Left colon (tissue), 2 donors: ENCODE measurements at regions not wholly inside any gene's neighbourhood (a gene's known extent, or its start where the extent isn't known, plus 50 kb on each side); places are given as distances from the start of the nearest gene placed in this dataset.
A peak's percentile ranks its signal among the peaks of the same experiment; 100 is the strongest.
"Not testable (repeated sequence)": the region's sequence is repeated elsewhere in the genome, so short reads cannot be mapped to it uniquely, and the experiment has no call there.

ENCODE experiments used
- ATAC-seq: fragments of 200-7000 bp; cut with Tn5 transposase; one replicate; pipeline ENCODE4 v1.9.1; 2020; ENCODE audit warnings: mild to moderate bottlenecking, moderate library complexity
- DNase-seq, 2 donors: peaks; one replicate each; pipeline ENCODE4 v3.0.0-alpha.2; 2020
- intact Hi-C, 2 donors: fragments of 100-400 bp; cut with DNase I in 1 of 2; cut with micrococcal nuclease in 1 of 2; formaldehyde crosslinking; loops; one replicate each; pipeline versions ENCODE4 v1.11.2 to v1.14.0; 2022; cut with DNase I, micrococcal nuclease
- donor health status: DM: no; HTN: no; CAD: no.
- donor health status: DM: yes; HTN: yes; CAD: no.

- ATAC-seq, result no peak
Measured at GRCh38 chr2:67169417-67170140, 227.6 kb upstream of the ETAA1 start.

DNA sequence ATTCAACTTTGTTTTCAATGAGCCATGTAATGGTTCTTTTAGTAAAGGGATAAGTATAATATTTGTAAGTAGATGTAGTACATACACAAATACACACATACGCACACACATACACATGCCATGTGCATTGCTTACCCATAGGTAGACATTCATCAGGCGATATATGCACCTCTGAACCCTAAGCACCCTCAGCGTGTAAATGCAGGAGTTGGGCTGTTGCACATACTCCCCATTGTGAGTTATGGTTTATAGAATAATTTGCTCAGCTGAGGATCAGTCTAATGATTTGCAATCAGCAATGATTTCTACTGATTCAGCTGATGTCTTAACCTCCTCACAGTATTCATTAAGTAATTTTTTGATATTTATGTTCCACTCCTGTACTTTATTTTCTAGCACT, 217.6 kb upstream of the ETAA1 start:
- ATAC-seq (no peak), DNase-seq (no peak)
- intact Hi-C loops, result no loop called here

More at GRCh38 chr2:67169417-67170140, 227.6 kb upstream of the ETAA1 start:
- no peak for DNase-seq
- intact Hi-C loops, result no loop called here

DNA sequence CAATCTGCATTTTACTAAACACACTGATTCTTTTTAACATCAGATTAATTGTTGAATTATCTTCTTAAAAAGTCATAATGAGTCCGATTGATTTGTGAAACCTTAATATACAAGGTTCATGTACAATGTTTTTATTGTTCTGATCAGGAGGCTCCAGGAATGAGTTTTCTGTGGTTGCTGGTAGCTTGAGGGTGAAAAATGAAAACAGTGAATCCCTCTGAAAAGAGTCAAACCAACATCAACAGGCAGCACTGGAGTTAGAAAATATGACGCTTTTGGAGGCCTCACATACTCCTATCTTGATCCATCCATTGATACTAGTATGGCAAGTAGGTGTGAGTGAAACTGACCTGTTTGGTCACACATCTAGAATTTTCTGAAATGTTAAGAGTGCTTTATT, 216.3 kb upstream of the ETAA1 start:
- DNase-seq (no peak), ATAC-seq (no peak)
- intact Hi-C loops, result no loop called here

DNA sequence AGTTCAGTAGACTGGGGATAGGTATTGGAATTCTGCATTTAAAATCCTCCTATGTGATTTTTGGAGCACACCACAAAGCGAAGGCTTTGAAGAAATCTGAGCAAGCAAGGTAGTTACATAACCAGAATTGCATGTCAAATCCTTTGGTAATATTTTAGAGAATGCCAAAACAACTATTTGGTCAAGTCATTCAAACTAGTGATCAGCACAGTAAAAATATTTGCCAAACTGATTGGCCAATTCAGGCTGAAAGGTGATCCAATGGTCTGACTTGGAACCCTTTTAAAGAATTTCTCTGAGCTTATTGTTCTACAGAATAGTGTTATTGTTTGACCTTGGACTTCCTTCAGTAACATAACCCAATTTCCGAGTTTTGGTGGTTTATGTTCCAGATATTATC, 214.2 kb upstream of the ETAA1 start:
- intact Hi-C loops, result no loop called here
- ATAC-seq (no peak), DNase-seq (no peak)

DNA sequence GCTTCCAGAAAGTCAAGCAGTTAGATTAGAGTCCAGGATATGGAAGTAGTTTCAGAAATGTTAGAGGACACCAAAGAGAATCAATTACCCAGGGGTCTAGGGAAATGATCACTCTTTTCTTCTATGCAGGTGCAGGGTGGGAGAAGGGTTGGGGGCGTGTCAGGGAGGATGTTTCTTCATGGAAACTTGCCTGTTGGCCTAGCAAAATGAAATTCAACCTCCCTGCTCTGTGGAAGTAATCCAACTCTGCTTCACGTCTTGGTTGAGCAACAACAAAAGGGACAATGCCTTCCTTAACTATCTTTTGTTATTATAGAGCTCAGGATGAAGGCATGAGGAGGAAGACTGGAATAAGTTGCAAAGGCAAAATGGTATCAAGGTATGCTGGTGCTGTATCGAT, 210.8 kb upstream of the ETAA1 start:
- intact Hi-C loops, result no loop called here
- ATAC-seq (no peak), DNase-seq (no peak)

- intact Hi-C loops, result no loop called here
- DNase-seq, result no peak
- ATAC-seq, result no peak
Measured at GRCh38 chr2:67186871-67187270, 210.3 kb upstream of the ETAA1 start.

DNA sequence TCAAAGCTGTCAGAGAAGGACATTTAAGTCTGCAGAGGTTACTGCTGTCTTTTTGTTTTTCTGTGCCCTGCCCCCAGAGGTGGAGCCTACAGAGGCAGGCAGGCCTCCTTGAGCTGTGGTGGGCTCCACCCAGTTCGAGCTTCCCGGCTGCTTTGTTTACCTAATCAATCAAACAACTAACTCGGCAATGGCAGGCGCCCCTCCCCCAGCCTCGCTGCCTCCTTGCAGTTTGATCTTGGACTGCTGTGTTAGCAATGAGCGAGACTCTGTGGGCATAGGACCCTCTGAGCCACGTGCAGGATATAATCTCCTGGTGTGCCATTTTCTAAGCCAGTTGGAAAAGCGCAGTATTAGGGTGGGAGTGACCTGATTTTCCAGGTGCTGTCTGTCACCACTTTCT, 201.8 kb upstream of the ETAA1 start:
- ATAC-seq, DNase-seq, intact Hi-C loops: not testable (repeated sequence)

DNA sequence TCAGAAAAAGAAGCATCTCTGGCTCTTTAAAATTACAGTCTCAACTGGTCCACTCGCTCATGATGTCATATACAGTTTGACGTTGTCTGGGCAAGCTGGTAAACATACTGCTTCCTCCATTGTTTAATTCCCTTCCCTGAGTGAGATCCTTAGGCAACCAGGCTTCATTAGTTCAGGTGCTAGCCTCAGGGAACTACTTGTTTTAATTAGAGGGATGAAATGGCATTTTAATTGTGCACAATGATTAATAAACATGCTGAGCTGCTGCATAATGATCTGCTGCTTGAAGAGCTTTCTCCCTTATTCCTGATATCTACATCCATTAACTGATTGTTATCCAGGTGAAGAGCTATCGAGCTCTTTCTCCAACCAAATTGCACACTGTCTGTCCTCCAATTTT, 195.6 kb upstream of the ETAA1 start:
- ATAC-seq, result no peak
- DNase-seq, result no peak
- intact Hi-C loops, result no loop called here

- ATAC-seq (no peak), DNase-seq (no peak)
- intact Hi-C loops, result no loop called here
Measured at GRCh38 chr2:67204349-67204748, 192.8 kb upstream of the ETAA1 start.

DNA sequence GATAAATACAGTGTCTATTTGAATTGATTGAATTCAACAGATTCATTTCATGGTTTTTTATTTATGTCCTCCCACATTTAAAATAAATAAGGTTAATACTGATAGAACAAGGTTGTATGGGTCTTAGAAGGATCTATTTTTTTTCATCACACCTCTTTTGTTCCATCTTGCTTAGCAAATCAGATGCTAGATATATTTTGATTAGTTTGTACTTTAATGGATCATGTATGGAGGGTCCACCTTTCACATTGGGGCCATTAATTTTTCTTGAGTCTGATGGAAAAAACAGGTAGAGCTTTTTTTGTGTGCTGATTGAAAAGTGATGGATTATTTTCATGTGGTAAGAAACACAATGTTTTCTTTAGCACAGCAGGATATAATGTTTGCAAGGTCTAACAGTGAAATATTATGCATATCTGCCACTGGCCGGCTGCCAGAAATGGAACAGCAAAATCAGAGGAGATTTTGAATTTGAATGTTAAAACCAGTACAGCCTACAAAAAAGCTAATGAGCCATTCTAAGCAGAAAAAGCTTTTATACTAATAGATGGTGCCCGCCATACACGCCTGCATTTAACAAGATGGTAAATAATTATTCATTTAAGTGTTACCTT, 188.1 kb upstream of the ETAA1 start:
- no peak for ATAC-seq
- intact Hi-C loops, result no loop called here
- DNase-seq, result no peak

DNA sequence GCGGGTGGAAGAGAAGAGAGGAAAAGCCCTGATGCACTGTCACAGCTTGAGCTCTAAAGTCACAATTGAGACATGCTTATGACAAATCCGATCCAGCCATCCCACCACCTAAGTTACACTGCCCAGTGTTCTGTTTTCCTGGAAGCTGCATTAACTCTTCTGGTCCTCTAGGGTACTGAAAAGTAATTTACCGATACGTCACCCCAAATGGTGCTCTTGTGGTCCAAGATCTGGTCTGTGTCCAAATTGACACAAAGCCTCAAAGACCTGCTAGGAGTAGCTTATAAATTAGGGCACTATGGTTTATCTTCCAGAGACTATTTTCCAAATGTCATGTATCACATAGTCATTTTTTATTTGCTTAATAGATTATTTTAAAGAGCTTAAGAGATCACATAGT, 186.7 kb upstream of the ETAA1 start:
- no peak for DNase-seq
- no peak for ATAC-seq
- intact Hi-C loops, result loop anchor here in 1 of 2 donors (10.0 kb wide), 1 partner anchor 766 kb away; no protein-coding TSS in a partner anchor

- ATAC-seq (no peak), DNase-seq (no peak)
- intact Hi-C loops, result loop anchor here in 1 of 2 donors (10.0 kb wide), 1 partner anchor 767 kb away; no protein-coding TSS in a partner anchor
Measured at GRCh38 chr2:67212203-67212602, 184.9 kb upstream of the ETAA1 start.

- no peak for ATAC-seq
- no peak for DNase-seq
- intact Hi-C loops, result loop anchor here in 1 of 2 donors (10.0 kb wide), 1 partner anchor 768 kb away; no protein-coding TSS in a partner anchor
Measured at GRCh38 chr2:67213270-67213670, 183.9 kb upstream of the ETAA1 start.

DNA sequence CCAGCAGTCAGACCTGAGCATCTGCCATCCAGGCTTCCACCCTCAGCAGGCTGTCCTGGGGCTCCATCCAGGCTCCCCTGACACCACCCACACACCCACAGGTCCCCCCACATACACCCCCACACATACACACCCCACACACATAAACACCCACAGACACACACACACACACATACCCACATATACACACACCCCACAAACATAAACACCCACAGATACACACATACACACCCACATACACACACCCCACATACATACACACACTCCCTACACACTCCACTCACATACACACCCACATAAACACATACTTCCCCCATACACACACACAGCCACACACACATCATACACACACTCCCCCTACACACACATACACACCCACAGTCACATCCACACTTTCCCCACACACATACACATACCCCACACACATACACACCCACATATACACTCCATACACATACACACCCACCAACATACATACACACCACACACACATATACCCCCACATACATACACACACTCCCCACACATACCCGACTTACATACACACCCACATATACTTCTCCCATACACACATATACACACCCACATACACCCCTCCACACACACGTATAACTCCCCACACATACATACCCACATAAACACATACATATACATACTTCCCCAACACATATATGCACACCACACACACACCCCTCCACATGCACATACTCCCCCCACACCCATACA, 183.3 kb upstream of the ETAA1 start:
- intact Hi-C loops, result loop anchor here in 1 of 2 donors (10.0 kb wide), 1 partner anchor 769 kb away; no protein-coding TSS in a partner anchor
- ATAC-seq, result no peak

DNA sequence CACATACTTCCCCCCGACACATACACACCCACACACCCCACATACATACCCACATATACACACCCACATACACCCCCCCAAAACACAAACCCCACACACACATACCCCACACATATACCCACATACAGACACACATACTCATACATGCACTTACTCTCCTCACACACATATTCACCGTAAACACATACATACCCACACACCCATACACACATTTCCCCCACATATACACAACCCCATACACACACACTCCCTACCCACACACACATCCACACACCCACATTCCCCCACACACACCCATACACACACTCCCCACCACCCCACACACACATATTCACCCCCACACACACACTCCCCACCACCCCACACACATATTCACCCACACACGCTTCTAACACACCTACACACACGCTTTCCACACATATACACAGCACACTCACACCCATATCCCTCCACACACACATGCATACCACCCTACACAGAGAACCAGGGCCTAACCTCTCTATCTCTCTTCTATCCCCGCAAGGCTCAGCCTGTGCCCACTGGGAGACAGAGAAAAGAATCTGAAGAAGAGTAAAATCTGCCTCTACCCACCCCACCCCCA, 182.4 kb upstream of the ETAA1 start:
- intact Hi-C loops, result loop anchor here in 1 of 2 donors (10.0 kb wide), 1 partner anchor 770 kb away; no protein-coding TSS in a partner anchor
- no peak for ATAC-seq
- DNase-seq, result no peak

More for the DNA sequence above, 183.3 kb upstream of the ETAA1 start:
- no peak for DNase-seq

- DNase-seq (peak; percentile 33 to 41), ATAC-seq (peak; percentile 62)
- intact Hi-C loops, result loop anchor here in 1 of 2 donors (10.0 kb wide), 1 partner anchor 771 kb away; no protein-coding TSS in a partner anchor
Measured at GRCh38 chr2:67215214-67216055, 181.7 kb upstream of the ETAA1 start.

DNA sequence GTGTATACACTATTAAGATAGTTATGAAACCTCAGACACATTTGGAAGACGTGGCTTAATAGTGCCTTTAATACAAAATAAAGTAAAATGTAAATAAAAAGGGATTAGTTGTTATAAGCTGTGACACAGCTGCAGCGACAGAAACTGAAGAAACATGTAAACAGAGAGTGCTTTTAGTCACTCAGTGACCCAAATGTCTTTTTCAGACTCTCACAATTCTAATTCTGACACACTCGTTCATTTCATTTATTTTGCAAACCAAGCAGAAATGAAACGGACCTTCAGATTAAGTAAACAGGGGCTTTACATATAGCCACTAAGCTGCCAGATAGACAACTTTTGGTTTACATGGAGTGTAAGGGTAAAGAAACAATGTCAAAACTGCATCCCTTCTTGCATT, 181.0 kb upstream of the ETAA1 start:
- no peak for ATAC-seq
- intact Hi-C loops, result loop anchor here in 1 of 2 donors (10.0 kb wide), 1 partner anchor 771 kb away; no protein-coding TSS in a partner anchor
- DNase-seq, result no peak

- DNase-seq, result no peak
- ATAC-seq, result no peak
- intact Hi-C loops, result loop anchor here in 1 of 2 donors (10.0 kb wide), 1 partner anchor 772 kb away; no protein-coding TSS in a partner anchor
Measured at GRCh38 chr2:67216881-67217280, 180.3 kb upstream of the ETAA1 start.
